MM.1S (cell line): ENCODE measurements at regions not wholly inside any gene's neighbourhood (a gene's known extent, or its start where the extent isn't known, plus 50 kb on each side); places are given as distances from the start of the nearest gene placed in this dataset.

Experiments used
- CTCF ChIP-seq: fragments of 300-600 bp; sonication (generic); IDR thresholded peaks from 2 replicates; pipeline ENCODE4 v1.5.1; 2016; ENCODE audit warnings: antibody characterized with exemption, low read length, mixed read lengths
- EZH2 ChIP-seq: fragments of 300-600 bp; sonication (generic); optimal IDR thresholded peaks from 2 replicates; pipeline ENCODE3; 2017; ENCODE audit warnings: low read depth, mild to moderate bottlenecking, antibody characterized with exemption, low read length, mixed read lengths

- TF ChIP-seq CTCF (no peak), EZH2 (no peak)
These were observed 711.3 kb upstream of the COX7C start for GRCh38 chr5:85906460-85906859.
